ENCODE measurements at regions not wholly inside any gene's neighbourhood (a gene's known extent, or its start where the extent isn't known, plus 50 kb on each side); places are given as distances from the start of the nearest gene placed in this dataset.

GRCh38 chr4:149884529-149885181 lies 69.0 kb upstream of the IQCM start:
- ATAC-seq = no peak
- no peak for DNase-seq (ENCODE audit: low spot score)

More at GRCh38 chr4:149884529-149885181, 69.0 kb upstream of the IQCM start:
- no peak for TF ChIP-seq FOSL2 (CRISPR knock-in tag; IDR thresholded peaks at IDR 0.05)
- TF ChIP-seq AHR (CRISPR knock-in tag; IDR thresholded peaks at IDR 0.05) = no peak
- TF ChIP-seq ATM (IDR thresholded peaks at IDR 0.05; ENCODE audit: borderline replicate concordance) = no peak
- no peak for TF ChIP-seq ZNF382 (CRISPR knock-in tag; IDR thresholded peaks at IDR 0.05; ENCODE audit: borderline replicate concordance)
- no peak for TF ChIP-seq ZNF644 (CRISPR knock-in tag; IDR thresholded peaks at IDR 0.05; ENCODE audit: low read depth)
- TF ChIP-seq TBX2 (CRISPR knock-in tag; IDR thresholded peaks at IDR 0.05; ENCODE audit: borderline replicate concordance) = no peak
- no peak for TF ChIP-seq HDAC1 (CRISPR knock-in tag; IDR thresholded peaks at IDR 0.05)
- TF ChIP-seq MXD4 (CRISPR knock-in tag; IDR thresholded peaks at IDR 0.05) = no peak
- no peak for TF ChIP-seq PRPF4 (IDR thresholded peaks at IDR 0.05; ENCODE audit: low read depth, low read length, poor library complexity, severe bottlenecking)
- TF ChIP-seq ISL2 (CRISPR knock-in tag; IDR thresholded peaks at IDR 0.05) = no peak
- TF ChIP-seq BRF2 (CRISPR knock-in tag; IDR thresholded peaks at IDR 0.05) = no peak
- TF ChIP-seq ZNF564 (CRISPR knock-in tag; IDR thresholded peaks at IDR 0.05) = no peak
- TF ChIP-seq KLF15 (CRISPR knock-in tag; IDR thresholded peaks at IDR 0.05; ENCODE audit: borderline replicate concordance) = no peak
- TF ChIP-seq ZBTB44 (CRISPR knock-in tag; IDR thresholded peaks at IDR 0.05) = no peak
- Histone ChIP-seq H3K36me3 (replicated peaks in 1 of 2; ENCODE audit: control insufficient read depth in 1 of 2, insufficient read depth in 2 of 2, low read length in 2 of 2) (no peaks in the 10 kb centered on the region), H3K27ac (ENCODE audit: extremely low read length, insufficient read depth, low read length) (no peak overlapping the region), H2AFZ (ENCODE audit: low read length) (no peak overlapping the region), H3K4me3 (replicated peaks in 1 of 3; ENCODE audit: insufficient read depth in 1 of 3, low read depth in 2 of 3, low read length in 3 of 3) (no peak overlapping the region), H3K4me1 (ENCODE audit: insufficient read depth, low read length) (no peaks in the 10 kb centered on the region), H3K27me3 (ENCODE audit: control insufficient read depth in 1 of 2, insufficient read depth in 2 of 2, low read length in 2 of 2) (no peaks in the 10 kb centered on the region), H3K9me3 (ENCODE audit: low read length) (no peaks in the 10 kb centered on the region), H3K4me2 (ENCODE audit: low read depth, low read length) (no peak overlapping the region), H3K79me2 (ENCODE audit: insufficient read depth, low read length) (no peaks in the 10 kb centered on the region), H3K9ac (ENCODE audit: insufficient read depth, low read depth, low read length) (no peak overlapping the region), H4K20me1 (ENCODE audit: insufficient read depth, low read length) (no peaks in the 10 kb centered on the region)
- ChIA-PET POLR2A (no interaction called here), CTCF (ENCODE audit: low intra/inter-chr PET ratio, low total read pairs) (no interaction called here)
- no peak for FAIRE-seq
- in situ Hi-C loops (cut with HindIII; ENCODE audit: extremely low pct_ligation_motif_present, low pct_unique_long_range_greater_than_20kb) = no loop called here
- no TSS peak for BruUV-seq (replicated peaks)
- intact Hi-C loops (cut with micrococcal nuclease; ENCODE audit: unreplicated experiment) = no loop called here
- 0% methylated on average over 3 of the region's 3 CpGs for WGBS (ENCODE audit: low lambda C conversion rate)
